ENCODE measurements at regions not wholly inside any gene's neighbourhood (a gene's known extent, or its start where the extent isn't known, plus 50 kb on each side); places are given as distances from the start of the nearest gene placed in this dataset.

- TF ChIP-seq ZSCAN5A (tag by site-specific recombination; IDR thresholded peaks at IDR 0.05) (no peak), ZBTB11 (tag by site-specific recombination; conservative IDR thresholded peaks at IDR 0.05; ENCODE audit: low read depth) (no peak), ZNF416 (tag by site-specific recombination; IDR thresholded peaks at IDR 0.05) (no peak), ZFP69B (tag by site-specific recombination; IDR thresholded peaks at IDR 0.05) (no peak), ZEB2 (tag by site-specific recombination; IDR thresholded peaks at IDR 0.05) (no peak), ZBTB1 (tag by site-specific recombination; IDR thresholded peaks at IDR 0.05) (no peak), ZNF488 (tag by site-specific recombination; IDR thresholded peaks at IDR 0.05) (no peak), ZNF324 (tag by site-specific recombination; IDR thresholded peaks at IDR 0.05) (no peak)
- TF ChIP-seq, protein P1, sequence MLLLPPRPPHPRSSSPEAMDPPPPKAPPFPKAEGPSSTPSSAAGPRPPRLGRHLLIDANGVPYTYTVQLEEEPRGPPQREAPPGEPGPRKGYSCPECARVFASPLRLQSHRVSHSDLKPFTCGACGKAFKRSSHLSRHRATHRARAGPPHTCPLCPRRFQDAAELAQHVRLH (tag by site-specific recombination; IDR thresholded peaks at IDR 0.05): no peak
- CTCF ChIA-PET: no interaction called here
- Histone ChIP-seq H3K4me1 (ENCODE audit: control insufficient read depth, insufficient read depth, low read length) (no peaks in the 10 kb centered on the region), H3K27ac (ENCODE audit: extremely low read depth, low read depth, low read length) (no peak overlapping the region), H3K4me3 (ENCODE audit: low read depth, low read length) (no peak overlapping the region), H3K9me3 (ENCODE audit: control insufficient read depth, insufficient read depth, low read depth, low read length) (no peaks in the 10 kb centered on the region), H3K36me3 (ENCODE audit: control insufficient read depth in 2 of 2, insufficient read depth in 1 of 2, low read length in 2 of 2) (no peaks in the 10 kb centered on the region)
- POLR2A ChIA-PET: no interaction called here
Observed at GRCh38 chr2:148570989-148571388, 73.6 kb upstream of the EPC2 start.

GRCh38 chr2:148577845-148578492 lies 66.6 kb upstream of the EPC2 start:
- Histone ChIP-seq H3K4me3 (ENCODE audit: low read depth, low read length) (no peak overlapping the region), H3K27ac (ENCODE audit: extremely low read depth, low read depth, low read length) (no peak overlapping the region), H3K36me3 (ENCODE audit: control insufficient read depth in 2 of 2, insufficient read depth in 1 of 2, low read length in 2 of 2) (no peaks in the 10 kb centered on the region), H3K4me1 (ENCODE audit: control insufficient read depth, insufficient read depth, low read length) (no peaks in the 10 kb centered on the region), H3K9me3 (ENCODE audit: control insufficient read depth, insufficient read depth, low read depth, low read length) (no peaks in the 10 kb centered on the region)
- ChIA-PET CTCF (no interaction called here), POLR2A (no interaction called here)
- TF ChIP-seq, protein P2, sequence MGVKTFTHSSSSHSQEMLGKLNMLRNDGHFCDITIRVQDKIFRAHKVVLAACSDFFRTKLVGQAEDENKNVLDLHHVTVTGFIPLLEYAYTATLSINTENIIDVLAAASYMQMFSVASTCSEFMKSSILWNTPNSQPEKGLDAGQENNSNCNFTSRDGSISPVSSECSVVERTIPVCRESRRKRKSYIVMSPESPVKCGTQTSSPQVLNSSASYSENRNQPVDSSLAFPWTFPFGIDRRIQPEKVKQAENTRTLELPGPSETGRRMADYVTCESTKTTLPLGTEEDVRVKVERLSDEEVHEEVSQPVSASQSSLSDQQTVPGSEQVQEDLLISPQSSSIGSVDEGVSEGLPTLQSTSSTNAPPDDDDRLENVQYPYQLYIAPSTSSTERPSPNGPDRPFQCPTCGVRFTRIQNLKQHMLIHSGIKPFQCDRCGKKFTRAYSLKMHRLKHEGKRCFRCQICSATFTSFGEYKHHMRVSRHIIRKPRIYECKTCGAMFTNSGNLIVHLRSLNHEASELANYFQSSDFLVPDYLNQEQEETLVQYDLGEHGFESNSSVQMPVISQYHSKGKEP (tag by site-specific recombination; IDR thresholded peaks at IDR 0.05): no peak
- TF ChIP-seq ZSCAN23 (tag by site-specific recombination; IDR thresholded peaks at IDR 0.05): no peak
- no peak for TF ChIP-seq ZNF785 (tag by site-specific recombination; IDR thresholded peaks at IDR 0.05)
- TF ChIP-seq OVOL3 (tag by site-specific recombination; IDR thresholded peaks at IDR 0.05): no peak
- no peak for TF ChIP-seq GLIS1 (tag by site-specific recombination; IDR thresholded peaks at IDR 0.05)
- TF ChIP-seq ZNF10 (tag by site-specific recombination; IDR thresholded peaks at IDR 0.05): no peak
- TF ChIP-seq ZNF223 (tag by site-specific recombination; IDR thresholded peaks at IDR 0.05): no peak
- TF ChIP-seq ZNF645 (tag by site-specific recombination; IDR thresholded peaks at IDR 0.05): no peak
- no peak for TF ChIP-seq ZNF335 (tag by site-specific recombination; conservative IDR thresholded peaks at IDR 0.05)
- no peak for TF ChIP-seq EGR2 (tag by site-specific recombination; IDR thresholded peaks at IDR 0.05; ENCODE audit: low read depth)
- no peak for TF ChIP-seq ZNF560 (tag by site-specific recombination; IDR thresholded peaks at IDR 0.05; ENCODE audit: borderline replicate concordance)
- TF ChIP-seq, protein P3, sequence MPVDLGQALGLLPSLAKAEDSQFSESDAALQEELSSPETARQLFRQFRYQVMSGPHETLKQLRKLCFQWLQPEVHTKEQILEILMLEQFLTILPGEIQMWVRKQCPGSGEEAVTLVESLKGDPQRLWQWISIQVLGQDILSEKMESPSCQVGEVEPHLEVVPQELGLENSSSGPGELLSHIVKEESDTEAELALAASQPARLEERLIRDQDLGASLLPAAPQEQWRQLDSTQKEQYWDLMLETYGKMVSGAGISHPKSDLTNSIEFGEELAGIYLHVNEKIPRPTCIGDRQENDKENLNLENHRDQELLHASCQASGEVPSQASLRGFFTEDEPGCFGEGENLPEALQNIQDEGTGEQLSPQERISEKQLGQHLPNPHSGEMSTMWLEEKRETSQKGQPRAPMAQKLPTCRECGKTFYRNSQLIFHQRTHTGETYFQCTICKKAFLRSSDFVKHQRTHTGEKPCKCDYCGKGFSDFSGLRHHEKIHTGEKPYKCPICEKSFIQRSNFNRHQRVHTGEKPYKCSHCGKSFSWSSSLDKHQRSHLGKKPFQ (tag by site-specific recombination; IDR thresholded peaks at IDR 0.05): no peak
- TF ChIP-seq ZNF248 (tag by site-specific recombination; IDR thresholded peaks at IDR 0.05): no peak
- TF ChIP-seq ZNF768 (tag by site-specific recombination; IDR thresholded peaks at IDR 0.05): no peak
- TF ChIP-seq ZSCAN30 (tag by site-specific recombination; IDR thresholded peaks at IDR 0.05): no peak
- TF ChIP-seq KLF1 (tag by site-specific recombination; IDR thresholded peaks at IDR 0.05): no peak

Measured in HEK293 (cell line).